ENCODE measurements at regions not wholly inside any gene's neighbourhood (a gene's known extent, or its start where the extent isn't known, plus 50 kb on each side); places are given as distances from the start of the nearest gene placed in this dataset.

DNA sequence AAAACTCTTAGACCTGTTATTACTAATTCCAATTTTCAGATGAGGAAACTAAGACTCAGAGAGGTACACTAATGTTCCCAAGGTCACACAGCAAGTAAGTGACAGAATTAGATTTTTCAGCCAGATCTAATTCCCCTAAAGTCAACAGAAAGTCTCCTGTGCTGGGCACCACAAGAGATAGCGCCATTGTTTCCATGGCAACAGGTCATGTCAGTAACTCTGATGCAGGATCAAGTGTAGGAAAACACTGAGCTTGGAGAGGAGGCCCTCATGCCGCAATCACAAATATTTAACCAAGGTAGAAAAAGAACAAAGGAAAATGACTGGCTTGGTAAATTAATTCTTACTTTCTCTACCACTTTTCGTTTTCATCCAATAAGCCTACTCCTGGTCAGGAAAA, 166.0 kb upstream of the CDH13 start:
- TF ChIP-seq POLR2A (IDR thresholded peaks at IDR 0.05; ENCODE audit: control extremely low read depth in 1 of 2, low read depth in 2 of 2, low read length in 2 of 2), result no peak
- no peak for TF ChIP-seq SP4 (IDR thresholded peaks at IDR 0.05; ENCODE audit: low read length)
- no peak for TF ChIP-seq NANOG (IDR thresholded peaks at IDR 0.05; ENCODE audit: insufficient read depth, low read depth, low read length, poor library complexity, severe bottlenecking)
- no peak for TF ChIP-seq CBX5 (IDR thresholded peaks at IDR 0.05; ENCODE audit: low read depth, low read length)
- no peak for TF ChIP-seq NRF1 (IDR thresholded peaks at IDR 0.05; ENCODE audit: low read depth, low read length)
- TF ChIP-seq, protein P1, sequence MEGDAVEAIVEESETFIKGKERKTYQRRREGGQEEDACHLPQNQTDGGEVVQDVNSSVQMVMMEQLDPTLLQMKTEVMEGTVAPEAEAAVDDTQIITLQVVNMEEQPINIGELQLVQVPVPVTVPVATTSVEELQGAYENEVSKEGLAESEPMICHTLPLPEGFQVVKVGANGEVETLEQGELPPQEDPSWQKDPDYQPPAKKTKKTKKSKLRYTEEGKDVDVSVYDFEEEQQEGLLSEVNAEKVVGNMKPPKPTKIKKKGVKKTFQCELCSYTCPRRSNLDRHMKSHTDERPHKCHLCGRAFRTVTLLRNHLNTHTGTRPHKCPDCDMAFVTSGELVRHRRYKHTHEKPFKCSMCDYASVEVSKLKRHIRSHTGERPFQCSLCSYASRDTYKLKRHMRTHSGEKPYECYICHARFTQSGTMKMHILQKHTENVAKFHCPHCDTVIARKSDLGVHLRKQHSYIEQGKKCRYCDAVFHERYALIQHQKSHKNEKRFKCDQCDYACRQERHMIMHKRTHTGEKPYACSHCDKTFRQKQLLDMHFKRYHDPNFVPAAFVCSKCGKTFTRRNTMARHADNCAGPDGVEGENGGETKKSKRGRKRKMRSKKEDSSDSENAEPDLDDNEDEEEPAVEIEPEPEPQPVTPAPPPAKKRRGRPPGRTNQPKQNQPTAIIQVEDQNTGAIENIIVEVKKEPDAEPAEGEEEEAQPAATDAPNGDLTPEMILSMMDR (IDR thresholded peaks at IDR 0.05; ENCODE audit: control extremely low read depth in 1 of 3, insufficient read depth in 1 of 3, low read depth in 1 of 3, low read length in 3 of 3), result no peak
- no peak for TF ChIP-seq JUN (IDR thresholded peaks at IDR 0.05; ENCODE audit: low read depth, low read length)
- TF ChIP-seq EGR1 (IDR thresholded peaks at IDR 0.05; ENCODE audit: borderline replicate concordance, low read depth, low read length), result no peak
- TF ChIP-seq PHF8 (conservative IDR thresholded peaks at IDR 0.05; ENCODE audit: low read depth, low read length), result no peak
- no peak for TF ChIP-seq CHD2 (IDR thresholded peaks at IDR 0.05; ENCODE audit: low read length)
- no peak for TF ChIP-seq ZNF274 (IDR thresholded peaks at IDR 0.05; ENCODE audit: borderline replicate concordance, extremely low read depth, low read length)
- TF ChIP-seq EP300 (IDR thresholded peaks at IDR 0.05; ENCODE audit: borderline replicate concordance in 1 of 2, low read depth in 2 of 2, low read length in 2 of 2), result no peak
- no peak overlapping the region for H2BK120ac ChIP-seq (replicated peaks; ENCODE audit: low read depth, low read length)

More for the DNA sequence above, 166.0 kb upstream of the CDH13 start:
- Histone ChIP-seq H2BK12ac (ENCODE audit: low read depth, low read length) (no peak overlapping the region), H4K8ac (ENCODE audit: extremely low read depth, insufficient read depth, low read length) (no peak overlapping the region), H2AFZ (ENCODE audit: low read length) (no peak overlapping the region), H3K56ac (replicated peaks; ENCODE audit: insufficient read length, low read depth, low read length) (no peak overlapping the region), H3K9me3 (ENCODE audit: insufficient read depth in 2 of 2, low read depth in 1 of 2, low read length in 1 of 2) (no peaks in the 10 kb centered on the region), H2BK5ac (ENCODE audit: low read depth, low read length) (no peak overlapping the region), H3K23ac (ENCODE audit: insufficient read length) (no peak overlapping the region), H3K4me2 (ENCODE audit: insufficient read depth in 1 of 2, low read depth in 2 of 2, low read length in 2 of 2) (no peak overlapping the region), H3K4me3 (ENCODE audit: extremely low read depth in 1 of 4, insufficient read depth in 2 of 4, low read depth in 3 of 4, low read length in 4 of 4) (no peak overlapping the region), H3K79me1 (ENCODE audit: low read depth, low read length) (no peaks in the 10 kb centered on the region), H3K18ac (ENCODE audit: extremely low read depth, low read length) (no peak overlapping the region), H3K4ac (replicated peaks; ENCODE audit: insufficient read length, low read depth, low read length) (no peak overlapping the region), H3K27ac (ENCODE audit: low read depth, low read length) (no peak overlapping the region), H3K27me3 (replicated peaks in 1 of 4; ENCODE audit: control insufficient read depth in 3 of 4, extremely low read depth in 1 of 4, insufficient read depth in 3 of 4, low read length in 3 of 4) (no peaks in the 10 kb centered on the region), H3K36me3 (ENCODE audit: control insufficient read depth in 2 of 4, insufficient read depth in 4 of 4, low read length in 3 of 4) (no peaks in the 10 kb centered on the region), H2BK15ac (ENCODE audit: low read length) (no peak overlapping the region), H3K79me2 (ENCODE audit: control insufficient read depth in 1 of 2, insufficient read depth in 2 of 2, low read length in 2 of 2) (no peaks in the 10 kb centered on the region), H4K91ac (replicated peaks; ENCODE audit: insufficient read length, low read length) (no peak overlapping the region), H4K20me1 (replicated peaks in 1 of 2; ENCODE audit: control insufficient read depth in 1 of 2, insufficient read depth in 2 of 2, low read length in 2 of 2) (no peaks in the 10 kb centered on the region), H3K4me1 (replicated peaks in 1 of 4; ENCODE audit: control insufficient read depth in 3 of 4, insufficient read depth in 4 of 4, low read length in 3 of 4) (no peaks in the 10 kb centered on the region), H2BK20ac (ENCODE audit: low read length) (no peak overlapping the region), H3K9ac (replicated peaks in 1 of 4; ENCODE audit: extremely low read depth in 1 of 4, low read depth in 3 of 4, low read length in 3 of 4) (no peak overlapping the region), H3K14ac (ENCODE audit: insufficient read length) (no peak overlapping the region), H2AK5ac (ENCODE audit: low read depth, low read length) (no peak overlapping the region), H4K5ac (ENCODE audit: insufficient read length, low read depth, low read length) (no peak overlapping the region), H3K23me2 (ENCODE audit: low read depth, low read length) (no peaks in the 10 kb centered on the region)
- DNase-seq (ENCODE audit: low read depth in 1 of 2, low spot score in 2 of 2) (no peak), FAIRE-seq (no peak)
- WGBS, 2 experiments (ENCODE audit: extremely low coverage in 1 of 2, insufficient coverage in 1 of 2, insufficient read length in 1 of 2, insufficient replicate concordance in 2 of 2, low coverage in 1 of 2, low lambda C conversion rate in 2 of 2, missing lambda C conversion rate in 1 of 2), result 67% methylated on average over 3 of the region's 3 CpGs; no CpG with 5 or more reads in 1 of the 2 experiments
- ChIA-PET POLR2A (ENCODE audit: partially characterized antibody) (no interaction called here), CTCF (ENCODE audit: partially characterized antibody) (interaction anchor here (0.6 to 5.5 kb wide), 6 partner anchors 8 to 197 kb away, joined by 3 to 55 read pairs (median 4); no protein-coding TSS in a partner anchor)

Data from H1 (cell line).